GM23338 (cell line): ENCODE measurements at regions not wholly inside any gene's neighbourhood (a gene's known extent, or its start where the extent isn't known, plus 50 kb on each side); places are given as distances from the start of the nearest gene placed in this dataset.

Experiments
- ATAC-seq: fragments of 200-7000 bp; cut with Tn5 transposase; 3 replicates; pipeline ENCODE4 v1.9.1; 2020
- DNase-seq: peaks from one replicate; pipeline ENCODE4 v3.0.0-alpha.2; 2015; ENCODE audit warnings: low spot score
- H2AFZ ChIP-seq: fragments of 200-600 bp; sonication (generic); 2 replicates; pipeline ENCODE4 v1.8.0; 2016; ENCODE audit warnings: antibody characterized with exemption, mild to moderate bottlenecking, moderate library complexity
- H3F3A ChIP-seq: fragments of 200-600 bp; sonication (generic); replicated peaks from 2 replicates; pipeline ENCODE4 v1.8.0; 2017; ENCODE audit warnings: antibody characterized with exemption, mixed run types, low read depth
- H3K27ac ChIP-seq: fragments of 200-600 bp; sonication (generic); 2 replicates; pipeline ENCODE4 v1.6.1; 2016; ENCODE audit warnings: low read depth
- H3K27me3 ChIP-seq: fragments of 200-600 bp; sonication (generic); 2 replicates; pipeline ENCODE4 v1.8.0; 2016; ENCODE audit warnings: mild to moderate bottlenecking, mixed run types, moderate library complexity; ENCODE audit not compliant: insufficient read depth
- H3K36me3 ChIP-seq: fragments of 200-600 bp; sonication (generic); 2 replicates; pipeline ENCODE4 v1.8.0; 2016; ENCODE audit warnings: mild to moderate bottlenecking; ENCODE audit not compliant: insufficient read depth
- H3K4me1 ChIP-seq: fragments of 200-600 bp; sonication (generic); 2 replicates; pipeline ENCODE4 v1.8.0; 2016; ENCODE audit warnings: mild to moderate bottlenecking, moderate library complexity; ENCODE audit not compliant: insufficient read depth
- H3K4me2 ChIP-seq: fragments of 200-600 bp; sonication (generic); 2 replicates; pipeline ENCODE4 v1.7.1; 2017; ENCODE audit warnings: mixed run types
- H3K4me3 ChIP-seq: fragments of 200-600 bp; sonication (generic); 2 replicates; pipeline ENCODE4 v1.6.1; 2016; ENCODE audit warnings: mixed run types
- H3K79me2 ChIP-seq: fragments of 200-600 bp; sonication (generic); replicated peaks from 2 replicates; pipeline ENCODE4 v1.8.0; 2017; ENCODE audit warnings: mild to moderate bottlenecking; ENCODE audit not compliant: insufficient read depth
- H3K9me2 ChIP-seq: fragments of 200-600 bp; sonication (generic); 2 replicates; pipeline ENCODE4 v1.8.0; 2017; ENCODE audit not compliant: insufficient read depth
- H4K20me1 ChIP-seq: fragments of 200-600 bp; sonication (generic); replicated peaks from 2 replicates; pipeline ENCODE4 v1.8.0; 2017; ENCODE audit warnings: mild to moderate bottlenecking; ENCODE audit not compliant: insufficient read depth
- H3K27ac Mint-ChIP-seq: 2 replicates; pipeline ENCODE4 v1.8.0; 2020; ENCODE audit warnings: inconsistent platforms, mild to moderate bottlenecking, moderate library complexity, mixed read lengths
- H3K27me3 Mint-ChIP-seq: 3 replicates; pipeline ENCODE4 v1.8.0; 2022; ENCODE audit warnings: low read depth, mild to moderate bottlenecking, moderate library complexity, mixed read lengths, inconsistent platforms; ENCODE audit not compliant: insufficient read depth, poor library complexity
- H3K36me3 Mint-ChIP-seq: 3 replicates; pipeline ENCODE4 v1.8.0; 2021; ENCODE audit warnings: low read depth, mild to moderate bottlenecking, inconsistent platforms, moderate library complexity, mixed read lengths
- H3K4me1 Mint-ChIP-seq: 3 replicates; pipeline ENCODE4 v1.8.0; 2020; ENCODE audit warnings: mild to moderate bottlenecking, inconsistent platforms, mixed read lengths
- H3K4me3 Mint-ChIP-seq: 3 replicates; pipeline ENCODE4 v1.8.0; 2021; ENCODE audit warnings: moderate library complexity, mild to moderate bottlenecking, inconsistent platforms, mixed read lengths
- H3K9me3 Mint-ChIP-seq: 3 replicates; pipeline ENCODE4 v1.8.0; 2020; ENCODE audit warnings: moderate library complexity, mild to moderate bottlenecking, inconsistent platforms, mixed read lengths
- EZH2phosphoT487 ChIP-seq: fragments of 200-600 bp; sonication (generic); IDR thresholded peaks from one replicate; pipeline ENCODE4 v1.8.1; 2018; ENCODE audit warnings: antibody characterized with exemption; ENCODE audit not compliant: unreplicated experiment
- JUNB ChIP-seq: IDR thresholded peaks from one replicate; pipeline ENCODE4 v1.6.1; 2016; ENCODE audit warnings: antibody characterized with exemption; ENCODE audit not compliant: unreplicated experiment
- NANOG ChIP-seq: IDR thresholded peaks from 2 replicates; pipeline ENCODE4 v1.6.1; 2016; ENCODE audit warnings: antibody characterized with exemption, borderline replicate concordance
- REST ChIP-seq: IDR thresholded peaks from one replicate; pipeline ENCODE4 v1.6.1; 2018; ENCODE audit warnings: antibody characterized with exemption; ENCODE audit not compliant: unreplicated experiment
- ZNF331 ChIP-seq: fragments of 250-450 bp; sonication (Bioruptor Pico); IDR thresholded peaks from 2 replicates; pipeline ENCODE4 v1.5.0; 2020; ENCODE audit warnings: low read depth, mild to moderate bottlenecking, moderate library complexity
- ZNF462 ChIP-seq: fragments of 250-450 bp; sonication (Bioruptor Pico); IDR thresholded peaks from 2 replicates; pipeline ENCODE4 v1.5.0; 2020; ENCODE audit warnings: mild to moderate bottlenecking, moderate library complexity

- H2AFZ ChIP-seq, result no peak overlapping the region
- no peaks in the 10 kb centered on the region for H4K20me1 ChIP-seq
- no peak for ATAC-seq
- H3K36me3 Mint-ChIP-seq, result no peaks in the 10 kb centered on the region
- H3F3A ChIP-seq, result no peaks in the 10 kb centered on the region
- no peak overlapping the region for H3K4me2 ChIP-seq
- H3K27me3 Mint-ChIP-seq, result no peaks in the 10 kb centered on the region
- no peaks in the 10 kb centered on the region for H3K36me3 ChIP-seq
- no peak for TF ChIP-seq JUNB
- no peak for TF ChIP-seq REST
- TF ChIP-seq EZH2phosphoT487, result no peak
- TF ChIP-seq NANOG, result no peak
- no peaks in the 10 kb centered on the region for H3K79me2 ChIP-seq
- no peaks in the 10 kb centered on the region for H3K9me2 ChIP-seq
- no peak overlapping the region for H3K4me3 Mint-ChIP-seq
- H3K27ac ChIP-seq, result peak overlapping the region; percentile 48
- H3K4me1 Mint-ChIP-seq, result peaks cover 13% of the 10 kb centered on the region; the same call in 2 of the 3 replicates
- H3K4me3 ChIP-seq, result no peak overlapping the region
- peaks cover 16% of the 10 kb centered on the region for H3K4me1 ChIP-seq
- no peaks in the 10 kb centered on the region for H3K9me3 Mint-ChIP-seq
- DNase-seq, result no peak
- no peak overlapping the region for H3K27ac Mint-ChIP-seq
- no peaks in the 10 kb centered on the region for H3K27me3 ChIP-seq
These were observed 411.9 kb downstream of the HLX start for GRCh38 chr1:221291113-221291512.

GRCh38 chr1:221292652-221293051, 413.4 kb downstream of the HLX start:
- Mint-ChIP-seq H3K27ac (peak overlapping the region; percentile 90), H3K36me3 (no peaks in the 10 kb centered on the region), H3K4me1 (peaks cover 13% of the 10 kb centered on the region; the same call in 2 of the 3 replicates), H3K9me3 (no peaks in the 10 kb centered on the region), H3K27me3 (no peaks in the 10 kb centered on the region), H3K4me3 (no peak overlapping the region)
- DNase-seq (peak; percentile 87), ATAC-seq (peak; percentile 98)
- no peak overlapping the region for H3K4me2 ChIP-seq
- H3K79me2 ChIP-seq, result no peaks in the 10 kb centered on the region
- peak overlapping the region; percentile 88 for H3K27ac ChIP-seq
- peaks cover 16% of the 10 kb centered on the region for H3K4me1 ChIP-seq
- no peaks in the 10 kb centered on the region for H3F3A ChIP-seq
- no peak overlapping the region for H2AFZ ChIP-seq
- no peaks in the 10 kb centered on the region for H4K20me1 ChIP-seq
- no peak overlapping the region for H3K4me3 ChIP-seq
- TF ChIP-seq ZNF331, result no peak
- TF ChIP-seq ZNF462 (CRISPR knock-in tag), result 0 out of 2 replicates have a peak, but pooled peaks have one; percentile 16
- H3K36me3 ChIP-seq, result no peaks in the 10 kb centered on the region
- no peaks in the 10 kb centered on the region for H3K9me2 ChIP-seq
- H3K27me3 ChIP-seq, result no peaks in the 10 kb centered on the region
